ENCODE measurements at regions not wholly inside any gene's neighbourhood (a gene's known extent, or its start where the extent isn't known, plus 50 kb on each side); places are given as distances from the start of the nearest gene placed in this dataset.

GRCh38 chr10:71045204-71045809 is 156.9 kb upstream of the PCBD1 start:
- DNase-seq (ENCODE audit: low read depth in 2 of 2) = no peak

- no peak for DNase-seq (ENCODE audit: low read depth in 2 of 2)
These were observed 157.6 kb upstream of the PCBD1 start for GRCh38 chr10:71045936-71046335.

DNA sequence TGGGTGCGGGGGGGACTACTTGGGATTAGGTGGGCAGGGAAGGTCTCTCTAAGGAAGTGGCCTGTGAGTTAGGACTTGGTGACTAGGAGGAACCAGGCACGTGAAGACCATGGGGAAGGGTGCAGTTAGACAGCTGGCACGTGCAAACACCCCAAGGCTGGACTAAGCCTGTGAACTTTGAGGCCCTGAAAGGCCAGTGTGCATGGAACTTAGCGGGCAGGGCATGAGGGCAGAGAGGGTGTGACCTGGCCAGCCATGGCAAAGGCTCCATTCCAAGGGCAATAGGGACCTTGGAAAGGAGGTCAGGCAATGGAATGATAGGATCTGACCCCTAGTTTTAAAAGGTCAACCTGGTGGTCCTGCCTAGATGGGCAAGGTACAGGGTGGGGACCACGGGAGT is 158.4 kb upstream of the PCBD1 start:
- no peak for DNase-seq (ENCODE audit: low read depth in 2 of 2)

DNA sequence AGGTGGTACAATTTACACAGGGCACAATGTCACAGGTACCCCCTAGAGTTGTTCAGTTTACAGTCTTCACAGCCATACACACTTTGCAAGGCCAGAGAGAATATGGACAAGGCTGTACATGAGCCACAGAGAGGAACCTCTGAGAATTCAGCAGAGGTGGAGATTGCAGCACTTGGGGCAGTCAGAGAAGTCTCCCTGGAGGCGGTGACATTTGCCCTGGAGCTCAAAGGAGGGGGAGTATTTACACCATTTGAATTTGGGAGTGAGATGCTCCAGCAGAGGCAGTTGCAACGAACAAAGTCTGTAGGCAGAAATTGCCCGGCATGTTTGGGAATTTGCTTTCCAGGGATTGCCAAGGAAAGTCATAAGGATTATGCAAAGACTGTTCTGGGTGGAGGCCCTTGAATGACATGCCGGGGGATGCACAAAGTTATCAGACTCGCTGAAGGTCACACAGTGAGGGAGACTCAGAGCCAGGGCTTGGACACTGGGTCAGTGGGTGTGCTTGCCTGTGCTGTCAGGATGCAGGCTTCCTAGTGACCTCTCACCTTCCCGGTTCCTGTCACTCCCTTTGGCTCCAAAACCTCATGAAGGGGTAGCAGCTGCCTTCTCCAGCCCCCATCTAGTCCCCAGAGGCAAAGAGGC is 160.7 kb upstream of the PCBD1 start:
- DNase-seq (ENCODE audit: low read depth in 2 of 2) = no peak

GRCh38 chr10:71049994-71050393 is 161.6 kb upstream of the PCBD1 start:
- DNase-seq (ENCODE audit: low read depth in 2 of 2) = no peak

- DNase-seq (ENCODE audit: low read depth in 2 of 2) = no peak
These were observed 160.2 kb upstream of the UNC5B start for GRCh38 chr10:71052076-71052660.

DNA sequence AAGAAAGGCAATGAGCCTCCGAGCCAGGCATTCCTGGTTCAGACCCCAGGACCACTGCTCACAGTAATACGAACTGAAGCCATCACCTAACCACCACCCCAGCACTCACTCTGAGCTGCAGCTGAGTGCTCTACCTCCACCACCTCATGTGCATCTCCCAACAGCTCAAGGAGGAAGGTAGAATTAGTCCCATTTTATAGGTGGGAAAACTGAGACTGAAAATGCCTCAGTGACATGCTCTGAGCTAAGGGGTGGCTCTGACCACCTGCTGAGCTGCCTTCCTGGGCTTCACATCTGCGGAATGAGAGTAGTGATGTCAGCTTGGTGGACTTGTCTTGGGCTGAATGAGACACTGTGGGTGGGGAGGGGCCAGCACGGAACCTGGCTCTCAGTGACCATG is 159.7 kb upstream of the UNC5B start:
- no peak for DNase-seq (ENCODE audit: low read depth in 2 of 2)

DNA sequence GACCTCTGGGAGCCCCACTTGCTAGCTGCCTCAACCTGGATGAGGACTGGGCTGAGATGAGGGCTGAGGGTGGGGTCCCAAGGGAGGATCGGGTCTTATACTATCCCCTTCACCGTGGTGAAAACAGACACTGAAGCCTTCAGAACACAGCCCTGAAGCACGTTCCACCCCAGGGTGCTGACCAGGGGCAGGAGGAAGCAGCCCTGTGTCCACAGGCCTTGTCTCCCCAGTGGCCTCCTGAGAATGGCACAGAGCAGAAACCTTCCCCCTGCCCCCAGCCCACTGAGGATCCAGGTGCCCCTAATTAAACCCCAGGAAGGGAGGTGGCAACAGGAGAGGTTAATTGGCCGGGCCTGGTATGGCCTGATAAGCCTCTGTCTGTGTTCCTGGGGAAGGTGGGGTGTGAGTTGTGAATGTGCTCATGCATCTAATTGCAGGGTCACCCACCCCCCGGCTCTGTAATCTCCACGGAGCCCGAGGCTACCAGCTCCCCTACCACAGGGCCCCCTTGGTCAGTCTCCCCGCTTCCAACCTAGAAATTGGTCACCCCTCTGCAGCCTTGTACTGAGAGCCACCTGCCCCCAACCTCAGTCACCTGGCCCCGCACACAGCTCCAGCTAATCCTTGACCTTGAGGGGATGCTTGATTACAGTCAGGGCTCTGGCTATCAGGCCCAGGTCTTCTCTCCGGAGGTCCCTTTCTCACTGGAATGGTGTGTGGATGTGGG is 159.0 kb upstream of the UNC5B start:
- DNase-seq (ENCODE audit: low read depth in 2 of 2) = no peak

- DNase-seq (ENCODE audit: low read depth in 2 of 2) = no peak
These were observed 154.1 kb upstream of the UNC5B start for GRCh38 chr10:71058308-71058707.

- no peak for DNase-seq (ENCODE audit: low read depth in 2 of 2)
These were observed 153.1 kb upstream of the UNC5B start for GRCh38 chr10:71059054-71059818.

- no peak for DNase-seq (ENCODE audit: low read depth in 2 of 2)
These were observed 152.4 kb upstream of the UNC5B start for GRCh38 chr10:71059943-71060342.

- no peak for DNase-seq (ENCODE audit: low read depth in 2 of 2)
These were observed 151.6 kb upstream of the UNC5B start for GRCh38 chr10:71060476-71061426.

- DNase-seq (ENCODE audit: low read depth in 2 of 2) = no peak
These were observed 150.9 kb upstream of the UNC5B start for GRCh38 chr10:71061472-71061871.

DNA sequence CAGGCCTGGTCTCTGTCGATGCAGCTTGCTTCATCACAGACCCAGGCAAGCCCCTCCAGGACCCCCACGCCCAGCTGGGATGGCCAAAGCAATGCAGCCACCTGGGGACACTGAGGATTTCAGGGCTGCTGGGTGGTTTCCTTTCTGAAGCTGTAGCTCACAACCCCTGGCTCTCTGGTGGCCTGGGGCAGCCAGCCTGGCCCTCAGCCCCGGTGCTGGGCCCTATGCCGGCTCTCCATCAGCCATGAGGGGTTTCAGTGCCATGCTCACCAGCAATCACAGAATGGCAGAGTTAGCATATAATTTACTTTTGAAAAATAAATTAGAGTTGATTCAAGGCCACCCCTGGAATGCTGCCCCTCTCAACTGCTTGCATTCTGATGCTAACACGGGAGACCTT is 150.2 kb upstream of the UNC5B start:
- no peak for DNase-seq (ENCODE audit: low read depth in 2 of 2)

GRCh38 chr10:71063401-71063800 is 149.0 kb upstream of the UNC5B start:
- DNase-seq (ENCODE audit: low read depth in 2 of 2) = no peak

- no peak for DNase-seq (ENCODE audit: low read depth in 2 of 2)
These were observed 147.8 kb upstream of the UNC5B start for GRCh38 chr10:71064413-71065118.

GRCh38 chr10:71065659-71066058 is 146.7 kb upstream of the UNC5B start:
- DNase-seq (ENCODE audit: low read depth in 2 of 2) = no peak

- no peak for DNase-seq (ENCODE audit: low read depth in 2 of 2)
These were observed 145.8 kb upstream of the UNC5B start for GRCh38 chr10:71066600-71066999.

GRCh38 chr10:71067098-71067740 is 145.2 kb upstream of the UNC5B start:
- no peak for DNase-seq (ENCODE audit: low read depth in 2 of 2)

GRCh38 chr10:71068861-71069271 is 143.5 kb upstream of the UNC5B start:
- DNase-seq (ENCODE audit: low read depth in 2 of 2) = no peak

Measured in stimulated activated CD4-positive, alpha-beta T cell treated with anti-CD3 and anti-CD28 coated beads, Interleukin-4, amount 100 ng/mL, for 48 hours (primary cell).